AG04450 (cell line): ENCODE measurements at regions not wholly inside any gene's neighbourhood (a gene's known extent, or its start where the extent isn't known, plus 50 kb on each side); places are given as distances from the start of the nearest gene placed in this dataset.

ENCODE experiments used
- CTCF ChIA-PET: fragments of 300-600, 350-600 bp; formaldehyde crosslinking; extraction: SDS; loops from one replicate; lab custom pipeline; 2022; ENCODE audit warnings: antibody characterized with exemption, inconsistent platforms; lab: Charles Lee
- POLR2A ChIA-PET: fragments of 350-600 bp; formaldehyde crosslinking; extraction: SDS; loops from one replicate; lab custom pipeline; 2021; ENCODE audit warnings: antibody characterized with exemption, inconsistent platforms; lab: Yijun Ruan, JAX
- DNase-seq: peaks from one replicate; pipeline ENCODE4 v3.0.0-alpha.2; 2011; ENCODE audit warnings: low read depth, low spot score
- H3K27ac ChIP-seq: one replicate; pipeline ENCODE4 v1.5.1; 2012; ENCODE audit warnings: low read depth, low read length, control low read depth
- H3K27me3 ChIP-seq: one replicate; pipeline ENCODE4 v1.6.0; 2012; ENCODE audit warnings: low read length; ENCODE audit not compliant: control insufficient read depth, insufficient read depth
- H3K4me3 ChIP-seq: 2 replicates; pipeline ENCODE4 v1.5.1; 2011; ENCODE audit warnings: mild to moderate bottlenecking, low read depth, low read length, control low read depth
- H3K9me3 ChIP-seq: 2 replicates; pipeline ENCODE4 v1.5.1; 2012; ENCODE audit warnings: low read length; ENCODE audit not compliant: control insufficient read depth, insufficient read depth
- CTCF ChIP-seq: IDR thresholded peaks from 2 replicates; pipeline ENCODE4 v1.5.1; 2011; ENCODE audit warnings: low read depth, low read length, control low read depth, inconsistent platforms

- no peak for TF ChIP-seq CTCF
- no peak overlapping the region for H3K4me3 ChIP-seq
- H3K27me3 ChIP-seq = no peaks in the 10 kb centered on the region
- H3K9me3 ChIP-seq = no peaks in the 10 kb centered on the region
- no peak overlapping the region for H3K27ac ChIP-seq
- POLR2A ChIA-PET = no interaction called here
- CTCF ChIA-PET = no interaction called here
- DNase-seq = no peak
These were observed 208.7 kb upstream of the PREP start for GRCh38 chr6:105611606-105612005.

GRCh38 chr6:105609375-105609991, 206.6 kb upstream of the PREP start:
- no peaks in the 10 kb centered on the region for H3K27me3 ChIP-seq
- H3K9me3 ChIP-seq = no peaks in the 10 kb centered on the region
- ChIA-PET POLR2A (no interaction called here), CTCF (no interaction called here)
- peak; percentile 49 for DNase-seq
- no peak overlapping the region; the same call in 1 of the 2 replicates for H3K4me3 ChIP-seq
- no peak for TF ChIP-seq CTCF
- H3K27ac ChIP-seq = peak overlapping the region; percentile 99

GRCh38 chr6:105608711-105609374, 206.0 kb upstream of the PREP start:
- Histone ChIP-seq H3K27me3 (no peaks in the 10 kb centered on the region), H3K27ac (peak overlapping the region; percentile 99), H3K4me3 (no peak overlapping the region), H3K9me3 (no peaks in the 10 kb centered on the region)
- POLR2A ChIA-PET = no interaction called here
- CTCF ChIA-PET = interaction anchor here (1.0 kb wide), 1 partner anchor 615 kb away, joined by 3 read pairs; no protein-coding TSS in a partner anchor
- peak; percentile 93 for DNase-seq
- no peak for TF ChIP-seq CTCF

DNA sequence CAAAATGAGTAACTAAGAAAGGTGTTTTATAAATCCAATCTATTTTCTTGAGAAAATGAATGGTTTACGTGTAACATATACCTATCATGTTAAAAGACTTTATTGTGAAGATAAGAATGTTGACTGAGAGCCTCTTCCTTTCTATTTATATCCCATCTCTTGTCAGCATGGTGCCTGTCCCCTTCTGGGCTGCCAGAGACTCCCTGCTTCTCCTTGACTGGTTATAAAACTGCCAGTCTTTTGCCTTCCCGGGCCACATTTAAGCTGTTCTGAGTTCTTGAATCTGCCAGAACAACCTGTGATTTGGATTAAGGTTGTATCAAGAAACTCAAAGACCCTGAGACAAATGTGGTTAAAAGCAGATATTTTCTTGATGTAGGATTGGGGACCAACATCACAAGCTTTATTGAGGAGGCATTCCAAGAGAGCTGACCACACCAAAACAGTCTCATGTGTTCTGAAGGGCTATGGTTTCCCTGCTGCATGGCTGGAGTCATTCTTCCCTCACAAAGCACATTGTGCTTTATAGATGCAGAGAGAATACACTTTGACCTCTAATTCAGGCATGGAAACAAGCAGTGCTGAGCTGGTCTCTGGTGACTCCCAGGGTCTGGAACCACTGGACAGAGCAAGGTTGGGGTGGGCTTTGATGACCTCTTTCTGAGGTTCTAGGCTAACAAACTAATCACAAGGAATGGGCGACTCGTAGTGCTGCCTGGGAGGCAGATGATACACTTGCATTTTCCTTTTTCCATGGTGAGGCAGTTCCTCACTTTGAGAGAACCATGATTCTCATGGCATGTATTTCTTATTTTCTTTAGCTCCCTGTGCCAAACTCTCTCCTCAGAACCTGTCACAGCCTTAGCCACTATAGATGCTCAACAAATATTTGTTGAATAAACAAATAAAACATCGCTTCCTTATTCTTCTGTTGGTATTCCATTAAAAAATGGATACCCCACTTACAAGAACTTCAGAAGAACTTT, 205.0 kb upstream of the PREP start:
- no peak for TF ChIP-seq CTCF
- DNase-seq = no peak
- Histone ChIP-seq H3K4me3 (no peak overlapping the region), H3K27me3 (no peaks in the 10 kb centered on the region), H3K27ac (peak overlapping the region; percentile 99), H3K9me3 (no peaks in the 10 kb centered on the region)
- POLR2A ChIA-PET = no interaction called here
- CTCF ChIA-PET = interaction anchor here (0.5 to 1.0 kb wide), 4 partner anchors 167 to 693 kb away, joined by 3 read pairs; no protein-coding TSS in a partner anchor
